GM21737 (cell line): ENCODE measurements at regions not wholly inside any gene's neighbourhood (a gene's known extent, or its start where the extent isn't known, plus 50 kb on each side); places are given as distances from the start of the nearest gene placed in this dataset.

Experiments
- ATAC-seq: cut with Tn5 transposase; IDR thresholded peaks from one replicate; pipeline ENCODE4 v1.9.1; 2021; ENCODE audit warnings: mild to moderate bottlenecking, moderate library complexity; ENCODE audit not compliant: unreplicated experiment

DNA sequence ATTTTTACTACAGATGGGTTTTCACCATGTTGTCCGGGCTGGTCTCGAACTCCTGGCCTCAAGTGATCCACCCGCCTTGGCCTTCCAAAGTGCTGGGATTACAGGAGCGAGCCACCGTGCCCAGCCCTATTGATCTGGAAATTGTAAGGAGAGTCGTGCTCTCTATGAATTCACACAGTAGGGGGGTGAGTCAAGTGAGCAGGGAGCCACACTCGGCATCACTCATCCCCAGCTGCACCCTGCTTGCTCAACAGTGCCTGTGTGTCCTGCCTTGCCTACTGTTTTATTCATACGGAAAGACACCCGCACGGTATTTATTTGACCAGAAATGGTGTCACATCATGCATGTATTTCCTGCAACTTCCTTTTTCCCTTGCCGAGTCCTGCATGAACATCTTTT is 157.2 kb upstream of the FOXF1 start:
- ATAC-seq: no peak

DNA sequence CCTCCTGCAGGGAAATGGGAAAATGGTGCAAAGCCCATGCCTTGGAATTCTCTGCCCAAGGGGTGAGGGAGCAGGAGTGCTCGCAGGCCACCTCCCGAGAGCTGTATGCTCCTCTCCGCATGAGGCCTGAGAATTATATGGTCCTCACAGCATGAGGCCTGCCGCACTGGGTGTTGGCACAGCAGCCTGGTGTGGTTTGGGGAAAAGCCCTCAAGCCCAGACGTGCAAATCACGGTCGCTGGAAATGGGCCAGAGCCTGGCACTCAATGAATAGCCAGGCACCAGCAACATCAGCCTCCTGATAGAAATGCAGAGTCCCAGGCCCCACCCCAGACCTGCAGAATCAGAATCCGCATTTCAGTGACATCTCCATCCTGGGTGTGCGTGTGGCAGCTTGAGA is 156.4 kb upstream of the FOXF1 start:
- ATAC-seq: no peak

DNA sequence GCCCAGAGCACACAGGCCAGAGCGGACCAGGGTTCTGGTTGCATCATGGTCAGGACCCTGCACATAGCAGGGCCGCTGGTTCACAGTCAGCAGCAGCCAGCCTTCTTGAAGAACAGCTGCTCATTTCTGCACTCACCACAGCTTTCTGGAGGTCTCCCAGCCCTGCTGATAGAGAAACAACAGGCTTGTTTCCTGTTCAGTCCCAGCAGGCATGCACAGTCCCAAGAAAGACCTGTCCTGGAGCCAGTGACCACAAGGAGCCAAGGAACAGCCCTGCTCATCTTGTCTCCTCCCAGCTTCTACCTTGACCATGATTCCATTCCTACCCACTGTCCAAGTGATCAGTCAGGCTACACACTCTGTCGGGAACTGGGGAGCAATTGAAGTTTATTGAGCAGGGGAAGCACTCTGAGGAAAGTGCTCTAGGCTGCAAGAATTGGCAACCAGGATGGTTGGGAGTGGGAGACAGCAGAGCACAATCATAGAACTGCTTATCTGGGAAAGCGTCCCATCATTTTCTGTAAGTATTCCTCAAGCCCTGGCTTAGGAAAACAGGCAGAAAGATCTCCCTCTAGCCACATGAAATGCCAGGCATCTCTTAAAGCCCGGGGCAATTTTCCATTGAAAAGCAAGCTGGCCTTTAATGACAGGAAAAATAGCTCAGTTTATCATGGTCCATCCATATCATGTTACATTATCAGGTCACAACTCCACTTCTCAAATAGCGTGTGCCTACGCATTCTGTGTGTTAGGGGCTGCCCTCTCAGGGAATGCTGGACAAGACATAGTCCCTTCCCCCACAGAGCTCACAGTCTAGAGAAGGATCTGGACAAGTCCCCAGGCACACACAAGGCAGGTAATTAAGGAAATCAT is 155.4 kb upstream of the FOXF1 start:
- no peak for ATAC-seq

DNA sequence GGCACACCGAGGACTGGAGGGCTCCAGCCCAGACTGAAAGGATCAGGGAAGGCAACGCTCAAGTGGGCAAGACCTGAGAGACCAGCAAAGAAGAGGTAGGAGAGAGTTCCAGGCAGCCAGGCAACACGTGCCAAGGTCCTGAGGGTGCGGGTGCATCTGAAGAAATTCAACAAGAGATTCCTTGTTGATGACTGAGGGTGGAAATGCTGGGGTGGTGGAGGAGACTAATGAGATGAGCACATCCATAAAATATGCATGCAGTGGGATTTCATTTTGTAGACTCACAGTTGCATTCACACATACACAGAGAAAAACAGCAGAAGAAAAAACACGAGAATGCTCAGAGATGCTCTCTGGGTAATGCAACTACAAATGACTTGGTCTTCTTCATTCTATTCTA is 154.8 kb upstream of the FOXF1 start:
- ATAC-seq: no peak

DNA sequence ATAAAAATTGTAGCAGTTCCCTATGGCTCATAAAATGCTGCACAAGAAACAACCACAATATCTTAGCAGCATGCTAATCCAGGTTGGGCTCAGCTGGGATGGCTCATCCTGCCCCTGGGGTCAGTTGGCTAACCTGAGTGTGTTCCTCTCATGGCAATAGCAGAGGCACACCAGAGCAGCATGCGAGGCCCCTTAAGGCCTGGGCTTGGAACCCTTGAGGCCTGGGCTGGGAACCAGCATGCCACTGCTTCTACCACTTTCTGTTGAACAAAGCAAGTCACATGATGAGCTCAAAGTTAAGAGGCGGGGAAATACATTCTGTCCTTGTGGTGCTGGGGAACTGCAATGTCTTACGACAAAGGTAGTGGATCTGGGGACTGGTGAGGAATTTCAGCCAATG is 154.4 kb upstream of the FOXF1 start:
- no peak for ATAC-seq

DNA sequence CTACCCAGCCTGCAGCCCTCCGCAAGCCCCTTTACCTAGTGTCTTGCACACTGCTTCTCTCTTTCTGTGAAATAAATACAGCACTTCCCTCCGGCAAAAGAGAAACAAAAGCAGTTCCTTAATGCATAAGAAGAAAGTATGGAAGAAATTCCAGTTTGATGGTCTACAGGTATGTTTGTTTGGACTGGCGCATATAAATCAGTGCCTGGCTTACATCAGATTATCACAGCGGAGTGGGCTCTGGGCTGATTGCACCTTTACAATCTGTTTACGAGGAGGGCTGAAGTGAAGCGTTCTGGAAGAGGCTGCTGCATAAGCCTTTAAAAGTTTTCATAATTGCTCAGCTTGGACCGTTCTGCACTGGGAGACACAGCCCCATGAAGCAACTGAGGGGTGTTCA is 153.5 kb upstream of the FOXF1 start:
- no peak for ATAC-seq

DNA sequence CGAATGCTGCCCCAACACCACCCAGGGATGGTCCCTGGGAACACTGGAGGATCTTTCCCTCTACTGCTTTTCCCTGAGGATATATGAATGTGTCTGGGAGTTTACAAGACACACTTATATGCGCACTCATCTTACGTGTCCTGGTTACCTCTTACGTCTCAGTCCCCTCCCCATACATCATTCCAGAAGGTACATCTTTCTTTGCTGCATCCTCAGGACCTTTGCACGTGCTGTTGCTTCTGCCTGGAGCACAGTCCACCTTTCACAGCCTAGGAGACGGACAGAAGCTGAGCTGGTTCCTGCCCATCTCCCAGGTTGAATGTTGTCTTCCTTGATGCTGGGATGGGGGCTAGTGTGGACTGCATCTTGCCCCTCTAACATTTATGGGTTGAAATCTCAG is 153.0 kb upstream of the FOXF1 start:
- no peak for ATAC-seq

DNA sequence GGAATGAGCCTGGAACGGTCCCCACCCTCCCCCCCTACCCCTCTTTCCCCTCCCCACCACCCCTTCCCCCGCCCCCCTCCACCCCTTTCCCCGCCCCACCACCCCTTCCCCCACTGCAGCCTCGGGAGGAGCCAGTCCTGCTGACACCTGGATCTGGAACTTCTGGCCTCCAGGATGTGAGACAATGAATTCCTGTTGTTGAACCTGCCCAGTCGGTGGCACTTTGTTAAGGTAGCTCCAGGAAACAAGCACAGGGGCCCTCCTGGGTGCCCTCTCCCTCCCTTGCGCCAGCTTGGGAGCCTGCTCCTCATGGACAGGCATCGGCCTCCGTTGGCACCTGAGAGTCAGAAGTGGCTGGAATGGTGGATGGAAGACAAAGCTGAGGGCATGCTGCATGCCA is 152.4 kb upstream of the FOXF1 start:
- ATAC-seq: no peak

DNA sequence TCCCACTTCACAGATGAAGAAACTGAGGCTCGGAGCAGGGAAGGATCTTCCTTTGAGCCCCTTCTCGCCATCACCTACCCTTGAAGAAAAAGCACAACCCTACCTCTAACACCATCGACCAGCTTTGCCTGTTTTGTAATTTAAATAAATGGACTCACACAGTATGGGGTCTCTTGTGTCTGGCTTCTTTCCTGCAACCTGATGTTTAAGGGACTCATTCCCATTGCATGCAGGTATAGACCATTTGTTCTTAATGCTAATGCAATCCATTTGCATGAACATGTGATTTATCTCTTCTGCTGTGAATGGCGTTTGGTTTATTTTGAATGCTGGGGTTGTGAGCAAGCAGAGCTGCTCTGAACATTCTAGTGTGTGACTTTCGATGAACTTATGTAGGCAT is 150.8 kb upstream of the FOXF1 start:
- no peak for ATAC-seq

DNA sequence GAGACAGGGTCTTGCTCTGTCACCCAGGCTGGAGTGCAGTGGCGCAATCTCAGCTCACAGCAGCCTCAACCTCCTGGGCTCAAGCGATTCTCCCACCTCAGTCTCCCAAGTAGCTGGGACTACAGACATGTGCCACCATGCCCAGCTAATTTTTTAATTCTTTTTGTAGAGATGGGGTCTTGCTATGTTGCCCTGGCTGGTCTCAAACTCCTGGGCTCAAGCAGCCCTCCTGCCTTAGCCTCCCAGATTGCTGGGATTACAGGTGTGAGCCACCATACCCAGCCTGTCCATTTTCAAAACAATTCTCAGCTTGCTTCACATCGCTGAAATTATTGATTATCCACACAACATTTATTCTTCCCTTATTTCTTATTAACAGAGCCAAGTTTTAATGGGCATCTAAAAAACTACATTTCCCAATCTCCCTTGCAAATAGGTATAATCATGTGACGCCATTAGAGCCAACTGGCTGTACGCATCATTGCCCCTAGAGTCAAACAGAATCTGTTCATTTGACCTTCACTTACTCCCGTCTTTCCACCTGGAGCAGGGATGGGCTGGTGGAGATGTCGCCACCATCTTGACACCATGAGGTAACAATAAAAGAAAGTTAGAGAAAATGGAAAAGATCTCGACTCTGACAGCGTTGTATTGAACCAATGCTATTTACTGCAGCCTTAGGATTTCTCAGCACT is 148.0 kb upstream of the FOXF1 start:
- ATAC-seq: no peak

DNA sequence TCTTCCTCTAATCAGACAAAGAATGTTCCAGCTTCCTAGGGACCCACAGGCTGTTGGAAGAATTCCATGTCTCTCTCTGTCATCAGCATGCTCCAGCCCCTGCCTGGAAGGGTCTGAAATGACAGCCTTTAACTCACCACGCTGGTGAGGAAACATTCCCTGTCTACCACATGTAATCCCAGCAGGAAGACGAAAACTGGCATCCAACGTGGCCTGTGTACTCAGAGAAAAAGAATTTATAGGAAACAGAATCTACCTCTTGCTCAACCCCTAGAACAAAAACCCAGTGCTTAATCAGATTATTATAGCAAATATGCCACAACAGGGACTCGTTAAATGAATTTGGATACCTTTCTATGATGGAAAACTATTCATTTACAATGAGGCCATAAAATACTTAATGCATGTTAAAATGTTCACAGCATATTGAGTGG is 147.3 kb upstream of the FOXF1 start:
- no peak for ATAC-seq

DNA sequence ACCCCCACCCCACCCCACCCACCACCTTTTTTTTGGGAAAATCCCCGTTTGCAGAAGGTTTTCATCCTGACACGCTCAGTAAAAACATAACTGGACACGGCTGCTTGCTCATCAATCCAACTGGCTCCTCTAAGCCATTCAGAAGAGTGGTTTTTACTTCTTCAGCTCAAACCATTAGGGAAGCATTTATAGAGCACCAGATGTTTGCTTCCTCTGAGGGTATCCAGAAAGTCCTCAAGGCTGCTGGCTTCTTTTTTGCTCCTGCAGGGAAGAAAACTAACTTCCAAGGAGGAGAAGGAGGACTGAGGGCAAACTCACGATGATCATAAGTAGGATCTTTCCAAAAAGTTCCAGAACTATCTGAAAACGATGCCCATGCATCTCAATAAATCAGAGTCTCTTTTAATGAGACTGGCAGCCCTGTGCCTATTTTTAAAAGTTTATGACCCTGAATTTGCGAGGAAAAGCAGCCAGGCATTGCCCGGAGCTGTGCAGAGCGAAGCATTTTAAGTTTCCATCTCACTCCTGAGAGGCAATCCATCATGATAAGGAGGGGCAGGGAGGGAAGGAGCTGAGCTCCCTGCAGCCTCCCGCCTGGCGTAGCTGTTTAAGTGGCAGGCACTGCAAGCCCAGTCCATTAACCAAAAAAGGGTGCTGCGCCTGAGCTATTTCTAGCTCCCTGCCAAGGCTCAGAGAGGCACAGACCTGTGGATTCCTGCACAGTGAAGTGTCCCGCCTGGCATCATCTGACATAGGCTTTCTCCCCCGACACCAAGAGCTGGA is 146.3 kb upstream of the FOXF1 start:
- no peak for ATAC-seq

DNA sequence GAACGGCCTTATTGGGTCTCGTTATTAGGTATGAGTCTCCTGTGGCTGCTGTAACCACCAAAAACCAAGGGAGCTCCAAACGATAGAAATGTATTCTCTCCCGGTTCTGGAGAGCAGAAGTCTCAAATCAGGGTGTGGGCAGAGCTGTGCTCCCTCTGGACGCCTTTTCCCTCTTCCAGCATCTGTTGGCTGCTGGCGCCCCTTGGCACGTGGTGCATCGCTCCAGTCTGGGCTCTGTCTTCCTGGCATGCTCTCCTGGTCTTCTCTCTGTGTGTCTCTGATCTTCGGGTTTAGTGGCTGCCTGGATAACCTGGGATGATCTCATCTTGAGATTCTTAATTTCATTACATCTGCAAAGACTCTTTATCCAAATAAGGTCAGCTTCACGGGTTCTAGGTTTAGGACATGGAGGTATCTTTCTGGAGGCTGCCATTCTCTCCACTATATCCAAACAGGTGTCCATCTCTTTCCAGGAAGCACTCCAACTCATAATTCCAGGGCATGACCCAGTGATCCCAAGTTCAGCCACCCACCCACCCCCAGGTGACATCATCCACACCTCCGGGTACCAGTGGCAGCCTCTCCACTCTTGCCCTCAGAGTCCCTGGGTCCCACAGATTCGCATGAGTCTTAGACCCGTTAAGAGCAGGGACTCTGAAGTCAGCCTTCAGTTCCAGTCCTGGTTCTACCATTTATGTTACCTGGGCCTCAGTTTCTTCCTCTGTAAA is 145.5 kb upstream of the FOXF1 start:
- no peak for ATAC-seq

DNA sequence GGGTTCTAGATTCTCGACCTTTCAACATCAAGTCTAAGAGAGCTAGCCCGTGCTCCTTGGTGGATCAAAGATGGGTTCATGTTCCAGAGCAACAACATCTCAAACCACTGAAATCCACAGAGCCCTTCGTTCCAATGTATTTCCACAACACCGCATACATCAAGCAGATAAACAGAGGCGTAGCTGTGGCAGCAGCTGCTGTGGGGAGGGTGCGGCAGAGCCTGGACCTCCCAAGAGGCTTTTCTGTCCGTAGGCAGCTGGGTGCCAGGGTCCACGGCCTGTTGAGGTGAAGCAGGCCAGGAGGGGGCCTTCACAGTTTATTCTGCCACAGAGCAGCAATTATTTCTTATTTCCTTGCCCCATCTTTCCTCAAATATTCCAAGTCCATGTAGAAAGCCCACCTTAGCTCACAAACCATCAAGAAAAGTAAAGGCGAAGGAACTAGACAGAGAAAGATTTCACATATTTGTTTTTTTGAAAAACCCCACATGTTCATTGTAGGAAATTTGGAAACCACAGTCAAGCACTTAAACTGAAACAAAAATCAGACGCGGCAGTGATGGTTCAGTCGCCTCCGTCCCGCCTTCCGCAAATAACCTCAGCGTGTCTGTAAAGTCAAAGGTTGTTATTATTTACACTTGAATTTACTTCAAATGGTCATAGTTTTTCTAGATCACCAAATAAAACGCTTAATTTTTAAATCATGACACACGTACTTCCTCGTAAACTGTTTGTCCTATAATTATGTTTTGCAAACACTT is 144.6 kb upstream of the FOXF1 start:
- no peak for ATAC-seq

DNA sequence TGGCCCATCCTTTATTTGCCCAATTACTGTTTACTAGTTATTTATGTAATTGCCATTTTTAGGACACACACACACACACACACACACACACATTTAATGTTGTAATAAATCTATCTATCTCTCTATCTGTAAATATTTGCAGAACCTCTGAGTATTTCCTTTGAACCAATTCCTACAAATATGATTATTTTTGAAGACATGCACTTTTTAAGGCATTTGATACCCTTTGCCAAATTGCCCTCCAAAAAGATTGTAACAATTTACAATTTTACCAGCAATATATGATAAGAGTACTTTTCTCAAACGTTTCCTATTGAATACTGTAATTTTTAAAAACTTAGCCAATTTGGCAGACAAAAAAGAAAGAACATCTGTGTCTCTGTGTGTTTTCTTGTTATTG is 143.8 kb upstream of the FOXF1 start:
- no peak for ATAC-seq

DNA sequence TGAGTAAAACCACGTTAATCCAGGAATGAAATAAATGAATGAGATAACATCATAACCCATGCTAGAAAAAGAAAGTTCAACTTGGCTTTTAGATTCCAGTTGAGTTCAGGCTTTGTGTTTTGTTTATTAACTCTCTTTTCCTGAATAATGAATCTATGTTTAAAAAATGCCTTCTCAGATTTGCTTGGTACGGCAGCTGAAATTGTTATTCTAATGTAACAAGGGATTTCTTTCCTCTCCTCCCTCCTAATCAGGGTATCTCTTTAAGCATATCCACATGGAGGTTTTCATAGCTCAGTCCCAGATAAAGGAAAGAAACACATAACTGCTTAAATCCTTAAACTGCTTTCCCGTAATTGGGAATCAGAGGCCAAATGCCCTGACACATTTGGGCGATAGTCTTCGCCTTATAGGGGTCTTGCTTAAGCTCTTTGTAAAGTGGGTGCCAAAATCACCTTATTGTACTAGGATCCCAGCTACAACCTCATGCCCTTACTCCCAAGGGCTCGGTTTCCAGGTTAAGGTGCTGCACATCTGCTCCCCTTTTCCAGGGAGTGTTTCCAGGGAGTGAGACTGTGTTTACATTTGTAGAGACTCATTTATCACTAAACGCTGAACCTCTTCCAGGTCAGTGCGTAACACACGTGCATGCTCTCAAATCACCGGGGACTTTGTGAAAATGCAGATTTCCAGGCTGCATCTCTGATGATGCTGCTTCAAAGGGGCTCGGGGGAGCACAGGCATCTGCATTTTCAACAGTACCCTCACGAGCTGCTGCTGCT is 142.8 kb upstream of the FOXF1 start:
- ATAC-seq: no peak

DNA sequence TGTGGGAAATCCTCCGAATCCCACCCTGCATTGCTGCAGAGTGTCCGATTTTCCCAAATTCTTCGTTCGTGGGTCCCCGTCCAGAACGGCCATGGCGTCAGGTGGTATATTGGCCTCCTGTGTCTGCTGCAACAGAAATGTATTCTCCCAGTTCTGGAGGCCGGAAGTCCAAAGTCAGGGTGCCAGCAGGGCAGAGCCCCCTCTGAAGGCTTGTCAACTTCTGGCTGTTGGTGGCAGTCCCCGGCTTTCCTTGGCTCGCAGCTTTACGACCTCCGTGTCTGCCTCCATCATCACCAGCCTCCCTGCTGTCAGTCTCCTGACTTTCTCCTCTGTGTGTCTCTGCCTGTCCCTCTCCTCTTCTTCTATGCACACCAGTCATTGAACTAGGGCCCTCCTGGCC is 142.1 kb upstream of the FOXF1 start:
- ATAC-seq: no peak

DNA sequence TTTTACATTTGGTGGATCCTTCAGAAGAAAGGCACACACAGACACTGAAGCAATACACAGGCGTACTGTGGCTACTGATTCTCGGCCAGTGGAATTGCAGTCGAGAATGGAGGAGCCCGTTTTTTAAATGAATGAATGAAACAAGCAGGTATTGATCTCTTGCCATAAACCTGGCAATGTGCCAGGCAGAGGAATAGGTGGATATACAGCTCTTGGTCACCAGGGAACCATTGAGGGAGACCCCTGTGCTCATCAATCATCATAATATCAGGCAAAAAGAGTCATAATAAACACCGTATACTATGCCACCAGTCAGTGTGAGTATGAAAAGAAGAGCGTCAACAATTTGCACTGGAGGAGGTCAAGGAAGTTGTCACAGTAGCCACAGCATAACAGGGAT is 140.3 kb upstream of the FOXF1 start:
- no peak for ATAC-seq

DNA sequence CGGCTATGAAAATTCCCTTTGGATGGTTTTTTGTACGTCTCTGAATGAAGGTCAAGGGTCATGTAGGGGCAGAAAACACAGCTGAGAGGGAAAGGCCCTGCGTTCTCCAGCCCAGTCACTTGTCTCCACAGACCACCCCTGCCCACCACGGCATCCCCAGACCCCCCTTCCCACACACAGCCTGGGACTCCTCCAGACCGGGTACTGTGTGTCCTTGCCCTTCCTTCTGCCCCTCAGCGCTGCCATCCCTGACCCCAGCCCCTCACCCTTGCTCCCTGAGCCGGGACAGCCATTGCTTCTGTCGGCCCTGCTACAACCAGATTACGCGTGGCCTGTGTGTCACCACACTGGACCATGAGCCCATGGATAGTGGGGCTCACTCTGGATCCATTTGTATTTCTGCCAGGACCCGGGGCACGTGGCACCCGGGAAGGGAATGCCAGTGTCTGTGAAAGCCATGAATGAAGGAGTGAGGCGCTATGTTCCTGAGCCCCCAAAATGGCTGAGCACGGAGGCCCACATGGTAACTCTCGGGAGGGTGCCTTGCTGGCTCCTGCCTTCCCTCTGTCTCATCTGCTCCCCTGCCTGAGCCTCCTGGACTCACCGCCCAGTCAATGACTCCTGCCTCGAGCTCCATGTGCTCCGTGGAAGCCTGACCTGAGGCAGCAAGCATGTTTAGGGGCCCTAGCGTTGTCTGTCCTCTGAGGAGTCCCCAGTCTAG is 139.1 kb upstream of the FOXF1 start:
- ATAC-seq: no peak
